BE2C (cell line): ENCODE measurements at regions not wholly inside any gene's neighbourhood (a gene's known extent, or its start where the extent isn't known, plus 50 kb on each side); places are given as distances from the start of the nearest gene placed in this dataset.

Experiments
- DNase-seq: peaks from one replicate; pipeline ENCODE4 v3.0.0-alpha.2; 2020
- H3K27me3 ChIP-seq: fragments of 250-450 bp; sonication (Bioruptor Pico); 2 replicates; pipeline ENCODE4 v1.5.1; 2020; ENCODE audit warnings: mild to moderate bottlenecking
- H3K36me3 ChIP-seq: fragments of 250-450 bp; sonication (Bioruptor Pico); 2 replicates; pipeline ENCODE4 v1.5.1; 2020; ENCODE audit warnings: mild to moderate bottlenecking
- H3K4me1 ChIP-seq: fragments of 250-450 bp; sonication (Bioruptor Pico); 2 replicates; pipeline ENCODE4 v1.5.1; 2020
- H3K4me3 ChIP-seq: 2 replicates; pipeline ENCODE4 v1.5.1; 2011; ENCODE audit warnings: low read depth, low read length
- H3K9me3 ChIP-seq: fragments of 250-450 bp; sonication (Bioruptor Pico); 2 replicates; pipeline ENCODE4 v1.5.1; 2020
- TF ChIP-seq, protein P1 (sequence below): IDR thresholded peaks from 2 replicates; pipeline ENCODE4 v1.5.1; 2012; ENCODE audit warnings: mild to moderate bottlenecking, low read depth, low read length

DNA sequence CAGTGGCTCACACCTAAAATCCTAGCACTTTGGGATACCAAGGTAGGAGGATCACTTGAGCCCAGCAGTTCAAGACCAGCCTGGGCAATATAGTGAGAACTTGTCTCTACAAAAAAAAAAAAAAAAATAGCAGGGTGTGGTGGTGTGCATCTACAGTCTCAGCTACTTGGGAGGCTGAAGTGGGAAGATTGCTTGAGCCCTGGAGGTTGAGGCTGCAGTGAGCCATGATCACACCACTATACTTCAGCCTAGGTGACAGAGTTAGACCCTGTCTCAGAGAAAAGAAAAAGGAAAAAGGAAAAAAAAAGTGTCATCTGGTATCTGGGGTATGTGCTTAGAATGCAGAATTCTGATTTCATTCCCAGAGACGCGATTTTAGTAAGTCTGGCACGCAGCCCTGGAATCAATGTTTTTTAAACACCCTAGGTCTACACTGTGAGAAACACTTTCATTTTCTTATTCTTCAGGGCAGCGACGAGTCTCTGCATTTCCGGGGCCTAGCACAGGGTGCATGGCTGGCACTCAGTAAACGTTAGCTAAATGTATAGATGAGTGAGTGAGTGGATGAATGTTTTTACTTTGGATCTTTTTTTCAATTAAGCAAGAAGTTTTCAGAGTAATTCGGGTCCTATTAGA lies 243.8 kb upstream of the PWP1 start:
- no peaks in the 10 kb centered on the region for H3K9me3 ChIP-seq
- DNase-seq: no peak
- no peaks in the 10 kb centered on the region for H3K36me3 ChIP-seq
- H3K4me1 ChIP-seq: no peaks in the 10 kb centered on the region
- H3K4me3 ChIP-seq: no peak overlapping the region
- TF ChIP-seq, protein P1, sequence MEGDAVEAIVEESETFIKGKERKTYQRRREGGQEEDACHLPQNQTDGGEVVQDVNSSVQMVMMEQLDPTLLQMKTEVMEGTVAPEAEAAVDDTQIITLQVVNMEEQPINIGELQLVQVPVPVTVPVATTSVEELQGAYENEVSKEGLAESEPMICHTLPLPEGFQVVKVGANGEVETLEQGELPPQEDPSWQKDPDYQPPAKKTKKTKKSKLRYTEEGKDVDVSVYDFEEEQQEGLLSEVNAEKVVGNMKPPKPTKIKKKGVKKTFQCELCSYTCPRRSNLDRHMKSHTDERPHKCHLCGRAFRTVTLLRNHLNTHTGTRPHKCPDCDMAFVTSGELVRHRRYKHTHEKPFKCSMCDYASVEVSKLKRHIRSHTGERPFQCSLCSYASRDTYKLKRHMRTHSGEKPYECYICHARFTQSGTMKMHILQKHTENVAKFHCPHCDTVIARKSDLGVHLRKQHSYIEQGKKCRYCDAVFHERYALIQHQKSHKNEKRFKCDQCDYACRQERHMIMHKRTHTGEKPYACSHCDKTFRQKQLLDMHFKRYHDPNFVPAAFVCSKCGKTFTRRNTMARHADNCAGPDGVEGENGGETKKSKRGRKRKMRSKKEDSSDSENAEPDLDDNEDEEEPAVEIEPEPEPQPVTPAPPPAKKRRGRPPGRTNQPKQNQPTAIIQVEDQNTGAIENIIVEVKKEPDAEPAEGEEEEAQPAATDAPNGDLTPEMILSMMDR: no peak
- no peaks in the 10 kb centered on the region for H3K27me3 ChIP-seq

DNA sequence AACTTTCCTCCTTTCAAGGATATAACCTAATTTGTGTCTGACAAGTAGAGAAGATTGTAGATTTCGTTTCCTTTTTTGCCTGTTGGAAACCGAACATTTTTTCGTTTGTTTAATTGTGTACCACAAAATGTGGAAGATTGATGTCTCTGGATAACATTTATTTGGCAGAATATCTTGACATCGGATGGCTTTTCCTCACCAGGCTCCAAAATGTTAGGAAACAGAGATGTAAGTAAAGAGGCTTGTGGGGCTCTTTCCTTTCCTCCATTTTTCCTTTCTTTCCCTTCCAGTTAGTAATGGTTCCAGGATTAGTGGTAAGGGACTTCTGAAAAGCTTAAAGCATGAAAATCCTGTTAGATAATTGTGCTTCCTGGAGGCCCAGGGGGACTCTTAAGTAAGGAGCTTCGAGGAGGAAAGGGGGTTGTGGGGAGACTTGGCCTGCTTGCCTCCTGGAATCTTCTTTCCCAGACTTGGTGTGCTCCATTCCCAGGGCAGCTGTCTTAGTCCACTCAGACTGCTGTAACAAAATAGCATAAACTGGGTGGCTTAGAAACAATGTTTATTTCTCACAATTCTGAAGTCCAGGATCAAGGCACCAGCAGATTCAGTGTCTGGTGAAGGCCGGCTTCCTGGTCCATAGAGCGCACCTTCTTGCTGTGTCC lies 243.1 kb upstream of the PWP1 start:
- no peak overlapping the region for H3K4me3 ChIP-seq

DNA sequence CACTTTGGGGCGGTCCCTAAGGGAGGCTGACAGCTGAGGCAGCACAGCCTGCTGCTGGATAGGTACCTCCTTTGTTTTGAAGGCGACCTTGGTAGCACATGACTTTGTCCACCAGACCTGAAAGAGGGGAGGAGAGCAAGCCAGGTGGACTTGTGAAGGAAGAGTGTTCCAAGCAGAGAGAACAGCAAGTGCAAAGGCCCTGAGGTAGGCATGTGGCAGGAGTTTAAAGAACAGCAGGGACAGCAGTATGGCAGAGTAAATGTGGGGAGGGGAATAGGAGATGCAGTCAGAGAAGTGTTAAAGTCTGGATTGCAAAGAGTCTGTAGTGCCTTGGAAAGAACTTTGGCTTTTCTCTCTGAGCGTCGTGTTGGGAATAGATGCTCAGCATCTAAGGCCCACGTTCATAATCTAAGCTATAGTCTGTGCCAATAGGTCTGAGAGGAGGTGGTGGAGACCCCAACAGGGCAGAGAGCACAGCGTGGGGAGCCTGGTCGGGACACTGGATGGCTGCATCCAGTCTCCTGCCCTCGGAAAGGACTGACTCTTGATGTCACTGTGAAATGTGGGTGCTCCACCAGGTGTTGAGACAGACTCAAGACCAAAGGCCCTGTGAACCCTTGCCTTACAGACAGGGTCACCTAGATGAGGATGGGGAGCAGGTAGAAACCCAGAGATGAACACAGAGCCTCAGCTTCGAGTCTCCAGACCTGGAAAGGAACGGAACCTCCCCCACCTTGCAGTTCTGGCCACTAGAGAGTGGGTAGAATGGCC lies 242.1 kb upstream of the PWP1 start:
- no peaks in the 10 kb centered on the region for H3K4me1 ChIP-seq
- no peak for DNase-seq
- no peaks in the 10 kb centered on the region for H3K27me3 ChIP-seq
- no peaks in the 10 kb centered on the region for H3K9me3 ChIP-seq
- no peak overlapping the region for H3K4me3 ChIP-seq
- H3K36me3 ChIP-seq: no peaks in the 10 kb centered on the region
- TF ChIP-seq, protein P1: no peak

More for the DNA sequence above, 243.1 kb upstream of the PWP1 start:
- no peaks in the 10 kb centered on the region for H3K27me3 ChIP-seq
- no peaks in the 10 kb centered on the region for H3K9me3 ChIP-seq
- no peaks in the 10 kb centered on the region for H3K4me1 ChIP-seq
- H3K36me3 ChIP-seq: no peaks in the 10 kb centered on the region
- TF ChIP-seq, protein P1: no peak
- no peak for DNase-seq

DNA sequence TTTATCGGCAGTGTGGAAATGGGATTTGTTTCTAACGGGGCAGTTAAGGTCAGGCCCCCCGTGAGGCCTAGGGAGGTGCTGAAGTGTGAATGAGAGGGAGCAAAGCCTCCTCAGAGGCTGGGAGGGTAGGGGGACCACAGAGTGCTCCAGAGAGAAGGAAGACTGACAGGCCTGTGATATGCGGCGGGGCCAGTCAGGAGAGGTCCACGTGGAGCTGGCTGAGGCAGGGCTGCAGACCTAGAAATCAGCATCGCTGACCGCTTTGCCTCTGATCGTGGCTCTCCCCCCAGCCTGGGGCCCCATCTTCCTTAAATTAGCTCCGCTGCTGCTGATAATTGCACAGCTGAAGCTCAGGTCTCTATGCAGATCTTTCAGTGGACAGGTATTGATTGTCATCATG lies 240.8 kb upstream of the PWP1 start:
- TF ChIP-seq, protein P1: no peak
- no peak overlapping the region for H3K4me3 ChIP-seq
- no peaks in the 10 kb centered on the region for H3K4me1 ChIP-seq
- H3K27me3 ChIP-seq: no peaks in the 10 kb centered on the region
- H3K9me3 ChIP-seq: no peaks in the 10 kb centered on the region
- no peaks in the 10 kb centered on the region for H3K36me3 ChIP-seq
- no peak for DNase-seq

DNA sequence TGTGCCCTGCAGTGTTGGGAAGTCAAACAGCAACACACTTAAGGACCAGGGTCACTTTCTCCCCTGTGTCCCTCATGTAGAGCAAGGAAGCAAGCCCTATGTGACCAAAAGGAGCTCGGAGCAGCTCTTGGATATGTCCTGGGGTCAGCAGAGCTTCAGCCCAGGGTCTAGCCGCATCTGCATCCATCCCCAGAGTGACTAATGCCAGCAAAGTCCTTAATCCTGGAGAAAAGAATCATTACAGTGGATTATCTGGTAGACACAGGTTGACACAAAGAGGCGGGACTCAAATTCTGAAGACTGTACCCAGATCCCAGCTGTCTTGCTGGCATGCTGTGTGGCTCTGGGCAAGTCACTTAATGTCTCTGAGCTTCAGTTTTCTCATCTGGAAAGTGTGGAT lies 239.1 kb upstream of the PWP1 start:
- TF ChIP-seq, protein P1: no peak
- Histone ChIP-seq H3K9me3 (no peaks in the 10 kb centered on the region), H3K4me1 (no peaks in the 10 kb centered on the region), H3K4me3 (no peak overlapping the region), H3K27me3 (no peaks in the 10 kb centered on the region), H3K36me3 (no peaks in the 10 kb centered on the region)
- no peak for DNase-seq

DNA sequence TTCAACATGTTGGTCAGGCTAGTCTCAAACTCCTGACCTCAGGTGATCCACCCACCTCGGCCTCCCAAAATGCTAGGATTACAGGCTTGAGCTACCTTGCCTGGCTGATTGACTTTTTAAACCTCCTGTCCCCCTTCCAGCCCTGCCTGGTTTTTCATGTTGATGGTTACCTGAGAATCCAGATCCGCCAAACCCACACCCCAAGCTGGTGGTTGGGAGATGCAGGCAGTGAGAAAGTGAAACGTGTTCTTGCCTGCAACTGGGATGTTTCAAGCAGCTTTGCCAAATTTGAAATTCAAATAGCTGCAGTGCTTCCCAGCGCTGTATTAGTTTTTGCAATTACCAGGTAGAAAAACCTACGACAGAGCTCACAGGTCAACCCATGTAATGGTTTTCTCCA lies 238.3 kb upstream of the PWP1 start:
- H3K9me3 ChIP-seq: no peaks in the 10 kb centered on the region
- no peaks in the 10 kb centered on the region for H3K36me3 ChIP-seq
- DNase-seq: no peak
- H3K4me1 ChIP-seq: no peaks in the 10 kb centered on the region
- TF ChIP-seq, protein P1: no peak
- H3K4me3 ChIP-seq: no peak overlapping the region
- no peaks in the 10 kb centered on the region for H3K27me3 ChIP-seq
